Endothelial cell of umbilical vein (primary cell): ENCODE measurements at regions not wholly inside any gene's neighbourhood (a gene's known extent, or its start where the extent isn't known, plus 50 kb on each side); places are given as distances from the start of the nearest gene placed in this dataset.
"Not testable (repeated sequence)": the region's sequence is repeated elsewhere in the genome, so short reads cannot be mapped to it uniquely, and the experiment has no call there.

Source experiments
- EZH2 ChIP-seq: IDR thresholded peaks from 2 replicates; pipeline ENCODE4 v1.6.1; 2012; ENCODE audit warnings: borderline replicate concordance, low read depth, mild to moderate bottlenecking, moderate library complexity, low read length, inconsistent platforms; ENCODE audit not compliant: severe bottlenecking
- MYC ChIP-seq: IDR thresholded peaks from one replicate; pipeline ENCODE4 v1.6.1; 2011; ENCODE audit warnings: mild to moderate bottlenecking, low read depth, low read length
- POLR2A ChIP-seq: IDR thresholded peaks from 2 replicates; pipeline ENCODE4 v1.6.1; 2012; ENCODE audit warnings: low read depth, mild to moderate bottlenecking, control low read depth, low read length
- POLR2AphosphoS5 ChIP-seq: IDR thresholded peaks from 2 replicates; pipeline ENCODE4 v1.6.1; 2012; ENCODE audit warnings: low read depth, mild to moderate bottlenecking, control low read depth, low read length, moderate library complexity; ENCODE audit not compliant: insufficient read depth
- TF ChIP-seq, protein P1 (sequence below), 2 donors: IDR thresholded peaks; 1 replicate in 1 of 2; 2 replicates in 1 of 2; pipeline ENCODE4 v1.5.1; 2011; ENCODE audit warnings: low read length in 2 of 2, mild to moderate bottlenecking in 2 of 2, moderate library complexity in 2 of 2, control low read depth in 1 of 2, inconsistent platforms in 1 of 2, low read depth in 1 of 2; ENCODE audit not compliant: insufficient read depth in 1 of 2; ENCODE audit errors: extremely low read depth in 1 of 2

DNA sequence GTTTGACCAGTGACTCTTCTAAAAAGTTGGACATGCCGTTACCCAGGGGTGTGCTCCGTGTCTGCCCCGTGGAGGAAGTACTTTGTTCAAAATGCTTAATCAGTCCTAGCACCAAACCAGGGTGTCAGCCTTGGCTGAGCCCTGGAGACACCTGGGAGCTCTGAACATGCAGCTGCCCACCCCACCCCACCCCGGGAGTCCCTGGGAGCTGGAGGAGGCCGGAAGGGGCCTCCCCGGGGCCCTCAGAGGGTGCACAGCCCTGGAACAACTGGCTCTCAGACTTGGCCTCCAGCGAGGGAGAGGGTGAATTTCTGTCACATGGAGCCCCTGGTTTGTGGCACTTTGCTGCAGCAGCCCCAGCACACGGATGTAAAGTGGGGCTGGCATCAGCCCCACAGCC is 152.1 kb downstream of the LAT start:
- TF ChIP-seq, protein P1, sequence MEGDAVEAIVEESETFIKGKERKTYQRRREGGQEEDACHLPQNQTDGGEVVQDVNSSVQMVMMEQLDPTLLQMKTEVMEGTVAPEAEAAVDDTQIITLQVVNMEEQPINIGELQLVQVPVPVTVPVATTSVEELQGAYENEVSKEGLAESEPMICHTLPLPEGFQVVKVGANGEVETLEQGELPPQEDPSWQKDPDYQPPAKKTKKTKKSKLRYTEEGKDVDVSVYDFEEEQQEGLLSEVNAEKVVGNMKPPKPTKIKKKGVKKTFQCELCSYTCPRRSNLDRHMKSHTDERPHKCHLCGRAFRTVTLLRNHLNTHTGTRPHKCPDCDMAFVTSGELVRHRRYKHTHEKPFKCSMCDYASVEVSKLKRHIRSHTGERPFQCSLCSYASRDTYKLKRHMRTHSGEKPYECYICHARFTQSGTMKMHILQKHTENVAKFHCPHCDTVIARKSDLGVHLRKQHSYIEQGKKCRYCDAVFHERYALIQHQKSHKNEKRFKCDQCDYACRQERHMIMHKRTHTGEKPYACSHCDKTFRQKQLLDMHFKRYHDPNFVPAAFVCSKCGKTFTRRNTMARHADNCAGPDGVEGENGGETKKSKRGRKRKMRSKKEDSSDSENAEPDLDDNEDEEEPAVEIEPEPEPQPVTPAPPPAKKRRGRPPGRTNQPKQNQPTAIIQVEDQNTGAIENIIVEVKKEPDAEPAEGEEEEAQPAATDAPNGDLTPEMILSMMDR (IDR thresholded peaks at IDR 0.05; ENCODE audit: extremely low read depth in 1 of 2, insufficient read depth in 1 of 2, low read depth in 1 of 2, low read length in 2 of 2), result not testable (repeated sequence)
- TF ChIP-seq POLR2A, POLR2AphosphoS5, MYC, EZH2: not testable (repeated sequence)
